GM12878 (cell line): ENCODE measurements at regions not wholly inside any gene's neighbourhood (a gene's known extent, or its start where the extent isn't known, plus 50 kb on each side); places are given as distances from the start of the nearest gene placed in this dataset.

Experiments used
- ATAC-seq: fragments of 200-7000 bp; cut with Tn5 transposase; 3 replicates; pipeline ENCODE4 v1.9.1; 2020; ENCODE audit warnings: mild to moderate bottlenecking, moderate library complexity
- BruUV-seq: library from RNA; stranded (reverse); fragments of 400-500 nt; replicated peaks from 2 replicates; lab custom pipeline; 2021; lab: Mats Ljungman, UMichigan
- CTCF ChIA-PET: fragments of 300-600 bp; sonication (Branson Sonifier 250); formaldehyde crosslinking; extraction: SDS; loops from one replicate; lab custom pipeline; 2021; ENCODE audit warnings: inconsistent platforms; lab: Yijun Ruan, JAX
- POLR2A ChIA-PET: fragments of 350-600 bp; formaldehyde crosslinking; extraction: SDS; loops from one replicate; lab custom pipeline; 2021; ENCODE audit warnings: inconsistent platforms; lab: Charles Lee
- RAD21 ChIA-PET: fragments of 300-600 bp; sonication (Branson Sonifier 250); formaldehyde crosslinking; loops from one replicate; lab custom pipeline; 2023; ENCODE audit warnings: antibody characterized with exemption; ENCODE audit not compliant: unreplicated experiment; lab: Charles Lee
- SMC1A ChIA-PET: fragments of 300-600 bp; sonication (Branson Sonifier 250); formaldehyde crosslinking; loops from one replicate; lab custom pipeline; 2023; ENCODE audit not compliant: unreplicated experiment, uncharacterized antibody; lab: Charles Lee
- DNase-seq: peaks from one replicate; pipeline ENCODE4 v3.0.0-alpha.2; 2011; ENCODE audit warnings: low read depth, low spot score
- FAIRE-seq: peaks from 3 replicates; lab custom pipeline; 2011; peaks lifted over from hg19 to GRCh38; lab: Jason Lieb, UNC
- H2AFZ ChIP-seq: 2 replicates; pipeline ENCODE4 v1.6.0; 2011; ENCODE audit warnings: low read depth, low read length, control low read depth; ENCODE audit not compliant: control insufficient read depth
- H3K27ac ChIP-seq: 2 replicates; pipeline ENCODE4 v1.5.1; 2011; ENCODE audit warnings: control low read depth; ENCODE audit not compliant: control insufficient read depth, insufficient read depth
- H3K27me3 ChIP-seq, 2 experiments: replicated peaks in 1 of 2; 2 replicates each; pipeline versions ENCODE4 v1.6.0 to v1.6.1; 2011; ENCODE audit warnings: low read length in 1 of 2; ENCODE audit not compliant: control insufficient read depth in 2 of 2, insufficient read depth in 2 of 2
- H3K36me3 ChIP-seq, 2 experiments: 2 replicates each; pipeline ENCODE4 v1.5.1; 2011; ENCODE audit warnings: low read length in 1 of 2; ENCODE audit not compliant: control insufficient read depth in 2 of 2, insufficient read depth in 2 of 2
- H3K4me1 ChIP-seq: 2 replicates; pipeline ENCODE4 v1.6.1; 2011; ENCODE audit warnings: mild to moderate bottlenecking, low read length, moderate library complexity, mixed read lengths; ENCODE audit not compliant: control insufficient read depth, insufficient read depth
- H3K4me2 ChIP-seq: 2 replicates; pipeline ENCODE4 v1.6.0; 2011; ENCODE audit warnings: control low read depth; ENCODE audit not compliant: control insufficient read depth, insufficient read depth
- H3K4me3 ChIP-seq: fragments of 200-600 bp; sonication (generic); 2 replicates; pipeline ENCODE4 v1.5.1; 2016
- H3K79me2 ChIP-seq: 2 replicates; pipeline ENCODE4 v1.6.0; 2011; ENCODE audit warnings: low read length; ENCODE audit not compliant: control insufficient read depth, insufficient read depth
- H3K9ac ChIP-seq: 2 replicates; pipeline ENCODE4 v1.8.0; 2011; ENCODE audit warnings: low read length, control low read depth, mixed read lengths; ENCODE audit not compliant: control insufficient read depth, insufficient read depth
- H3K9me3 ChIP-seq: replicated peaks from 3 replicates; pipeline ENCODE4 v1.5.1; 2011; ENCODE audit warnings: mild to moderate bottlenecking, low read length; ENCODE audit not compliant: control insufficient read depth, insufficient read depth
- H4K20me1 ChIP-seq: 2 replicates; pipeline ENCODE4 v1.6.0; 2011; ENCODE audit not compliant: control insufficient read depth, insufficient read depth
- ASH2L ChIP-seq: fragments of 300-600, 200-600 bp; sonication (generic); IDR thresholded peaks from 2 replicates; pipeline ENCODE4 v1.6.1; 2017; ENCODE audit warnings: low read depth, mild to moderate bottlenecking, borderline replicate concordance
- CBFB ChIP-seq: IDR thresholded peaks from 2 replicates; pipeline ENCODE4 v1.6.1; 2016; ENCODE audit warnings: antibody characterized with exemption, low read depth
- CHD4 ChIP-seq: fragments of 200-600 bp; sonication (generic); IDR thresholded peaks from 2 replicates; pipeline ENCODE4 v1.6.1; 2016; ENCODE audit warnings: mild to moderate bottlenecking
- EED ChIP-seq: sonication (generic); IDR thresholded peaks from 2 replicates; pipeline ENCODE4 v1.6.1; 2016; ENCODE audit warnings: antibody characterized with exemption, low read depth
- EGR1 ChIP-seq, 2 experiments: IDR thresholded peaks; 1 replicate in 1 of 2; 2 replicates in 1 of 2; pipeline ENCODE4 v1.6.1; 2011 to 2012; ENCODE audit warnings: low read depth in 2 of 2, low read length in 2 of 2, borderline replicate concordance in 1 of 2, mild to moderate bottlenecking in 1 of 2, moderate library complexity in 1 of 2
- FOXM1 ChIP-seq: IDR thresholded peaks from 2 replicates; pipeline ENCODE4 v1.6.1; 2012; ENCODE audit warnings: low read depth, mild to moderate bottlenecking, inconsistent platforms, low read length, moderate library complexity
- HDAC6 ChIP-seq: fragments of 200-600 bp; sonication (generic); IDR thresholded peaks from one replicate; pipeline ENCODE4 v1.8.0; 2017; ENCODE audit warnings: antibody characterized with exemption; ENCODE audit not compliant: unreplicated experiment
- MEF2B ChIP-seq: fragments of 450-650 bp; IDR thresholded peaks from 2 replicates; pipeline ENCODE4 v1.6.1; 2018; ENCODE audit warnings: mild to moderate bottlenecking, moderate library complexity; ENCODE audit not compliant: partially characterized antibody, poor library complexity, severe bottlenecking
- MYC ChIP-seq: IDR thresholded peaks from 2 replicates; pipeline ENCODE4 v1.6.1; 2011; ENCODE audit warnings: mild to moderate bottlenecking, low read length, moderate library complexity, inconsistent platforms; ENCODE audit not compliant: insufficient read depth, insufficient replicate concordance, insufficient read length, severe bottlenecking
- NFXL1 ChIP-seq: fragments of 450-650 bp; IDR thresholded peaks from 2 replicates; pipeline ENCODE4 v1.6.1; 2017; ENCODE audit warnings: antibody characterized with exemption, mild to moderate bottlenecking, borderline replicate concordance
- NR2F1 ChIP-seq: fragments of 450-650 bp; conservative IDR thresholded peaks from 2 replicates; pipeline ENCODE4 v1.6.1; 2017; ENCODE audit warnings: mild to moderate bottlenecking
- POLR2A ChIP-seq: IDR thresholded peaks from 2 replicates; pipeline ENCODE4 v1.6.1; 2011; ENCODE audit warnings: low read depth, mild to moderate bottlenecking, low read length
- POLR2AphosphoS5 ChIP-seq: IDR thresholded peaks from 2 replicates; pipeline ENCODE4 v1.6.1; 2011; ENCODE audit warnings: mild to moderate bottlenecking, low read length, inconsistent platforms
- RUNX3 ChIP-seq: IDR thresholded peaks from 2 replicates; pipeline ENCODE4 v1.6.1; 2012; ENCODE audit warnings: low read length, inconsistent platforms
- SIN3A ChIP-seq: IDR thresholded peaks from 2 replicates; pipeline ENCODE4 v1.6.1; 2012; ENCODE audit warnings: low read depth, low read length, improper control_type of control experiment
- SPI1 ChIP-seq: IDR thresholded peaks from 2 replicates; pipeline ENCODE4 v1.6.1; 2011; ENCODE audit warnings: low read depth, mild to moderate bottlenecking, low read length, moderate library complexity, borderline replicate concordance; ENCODE audit not compliant: insufficient read depth
- TAF1 ChIP-seq: IDR thresholded peaks from 2 replicates; pipeline ENCODE4 v1.6.1; 2011; ENCODE audit warnings: mild to moderate bottlenecking, low read depth, low read length, borderline replicate concordance
- YY1 ChIP-seq: IDR thresholded peaks from 2 replicates; pipeline ENCODE4 v1.6.1; 2011; ENCODE audit warnings: low read depth, mild to moderate bottlenecking, low read length
- WGBS: methylation state at CpG from one replicate; pipeline ENCODE4 v1.1.6; 2016; ENCODE audit warnings: low lambda C conversion rate; ENCODE audit not compliant: insufficient replicate concordance, insufficient coverage; ENCODE audit errors: missing lambda C conversion rate; 5-methylcytosine and 5-hydroxymethylcytosine counted together
- in situ Hi-C: fragments of 300-500 bp; cut with MboI; formaldehyde crosslinking; loops from 9 replicates; pipeline ENCODE4 v1.14.3; 2018; ENCODE audit warnings: mixed read lengths
- intact Hi-C: fragments of 100-400 bp; cut with micrococcal nuclease; formaldehyde crosslinking; loops from one replicate; pipeline ENCODE4 v1.14.2; 2022; ENCODE audit not compliant: unreplicated experiment
- TF ChIP-seq, protein P1 (sequence below): IDR thresholded peaks from 2 replicates; pipeline ENCODE4 v1.6.1; 2011; ENCODE audit warnings: mild to moderate bottlenecking, low read depth, low read length, moderate library complexity; ENCODE audit not compliant: insufficient replicate concordance
- TF ChIP-seq, protein P2 (sequence below): fragments of 150-350 bp; IDR thresholded peaks from 2 replicates; pipeline ENCODE4 v1.6.1; 2014; ENCODE audit warnings: mild to moderate bottlenecking, low read depth, low read length
- TF ChIP-seq, protein P3 (sequence below): IDR thresholded peaks from 2 replicates; pipeline ENCODE4 v1.6.1; 2012; ENCODE audit warnings: low read length, inconsistent platforms

DNA sequence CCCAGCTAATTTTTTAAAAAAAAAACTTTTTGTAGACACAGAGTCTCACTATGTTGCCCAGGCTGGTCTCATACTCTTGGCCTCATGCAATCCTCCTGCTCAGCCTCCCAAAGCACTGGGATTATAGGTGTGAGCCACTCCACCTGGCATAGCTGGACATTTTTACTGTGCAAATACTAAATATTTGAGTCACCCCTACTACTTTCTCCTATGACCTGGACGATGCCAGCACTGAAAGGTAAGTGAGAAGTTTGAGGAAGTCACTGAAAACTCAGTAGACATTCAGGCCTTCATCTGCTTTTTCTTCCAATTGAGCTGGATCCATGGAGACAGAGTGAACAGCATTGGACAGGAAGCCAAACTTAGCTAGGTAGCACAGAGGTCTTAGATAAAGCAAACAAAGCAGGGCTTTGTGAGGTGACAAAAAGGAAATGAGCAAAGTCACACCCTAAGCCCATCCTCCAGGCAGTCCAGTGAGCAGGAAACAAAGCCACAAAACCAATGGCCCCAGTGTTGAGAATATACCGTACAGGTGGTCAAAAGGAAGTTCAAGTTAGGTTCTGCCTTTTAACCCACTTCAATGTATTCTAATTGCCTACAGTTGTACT, 192.6 kb upstream of the RASA1 start:
- H3K79me2 ChIP-seq: no peaks in the 10 kb centered on the region
- in situ Hi-C loops (no loop called here), intact Hi-C loops (loop anchor here (1.0 to 10.0 kb wide), 4 partner anchors 28 to 272 kb away; no protein-coding TSS in a partner anchor)
- H3K27ac ChIP-seq: peak overlapping the region; percentile 76
- DNase-seq: peak; percentile 89
- peak overlapping the region; percentile 64 for H3K4me2 ChIP-seq
- peak overlapping the region; percentile 25; the same call in 1 of the 2 replicates for H3K9ac ChIP-seq
- FAIRE-seq: peak; percentile 88
- no peaks in the 10 kb centered on the region for H4K20me1 ChIP-seq
- RAD21 ChIA-PET: interaction anchor here (0.8 to 2.3 kb wide), 25 partner anchors 9 to 327 kb away, joined by 3 to 15 read pairs (median 4); no protein-coding TSS in a partner anchor
- peak; percentile 95 for ATAC-seq
- no peak overlapping the region for H3K4me3 ChIP-seq
- H3K36me3 ChIP-seq: no peaks in the 10 kb centered on the region
- 2% methylated on average over 2 of the region's 2 CpGs for WGBS
- H3K4me1 ChIP-seq: peaks cover 18% of the 10 kb centered on the region
- SMC1A ChIA-PET: interaction anchor here (0.6 to 3.4 kb wide), 33 partner anchors 9 to 325 kb away, joined by 3 to 23 read pairs (median 5); partner anchors contain the start of gene RASA1
- H3K27me3 ChIP-seq: no peaks in the 10 kb centered on the region
- POLR2A ChIA-PET: interaction anchor here (0.7 to 1.4 kb wide), 10 partner anchors 9 to 325 kb away, joined by 3 to 7 read pairs (median 3); no protein-coding TSS in a partner anchor
- CTCF ChIA-PET: interaction anchor here (0.7 to 1.9 kb wide), 14 partner anchors 18 to 325 kb away, joined by 3 to 11 read pairs (median 4); partner anchors contain the start of gene RASA1
- H3K9me3 ChIP-seq: peaks cover 4% of the 10 kb centered on the region; the same call in 2 of the 3 replicates
- H2AFZ ChIP-seq: peak overlapping the region; percentile 86
- no TSS peak for BruUV-seq
- TF ChIP-seq MYC (no peak), TAF1 (no peak), POLR2A (no peak), NFXL1 (no peak), RUNX3 (peak; percentile 97), SPI1 (0 out of 2 replicates have a peak, but pooled peaks have one; percentile 39), YY1 (peak; percentile 61; the same call in 1 of the 2 replicates), NR2F1 (0 out of 2 replicates have a peak, but pooled peaks have one; percentile 19), POLR2AphosphoS5 (no peak), EED (peak; percentile 64; the same call in 1 of the 2 replicates), EGR1 (IDR thresholded peaks at IDR 0.05; ENCODE audit: borderline replicate concordance in 1 of 2, low read depth in 2 of 2, low read length in 2 of 2) (peak in 1 of 2 experiments; percentile 43; a peak in 1 of 3 replicates), SIN3A (no peak), CHD4 (no peak), ASH2L (no peak), HDAC6 (no peak), FOXM1 (0 out of 2 replicates have a peak, but pooled peaks have one; percentile 42), CBFB (no peak), MEF2B (no peak)
- TF ChIP-seq, protein P1, sequence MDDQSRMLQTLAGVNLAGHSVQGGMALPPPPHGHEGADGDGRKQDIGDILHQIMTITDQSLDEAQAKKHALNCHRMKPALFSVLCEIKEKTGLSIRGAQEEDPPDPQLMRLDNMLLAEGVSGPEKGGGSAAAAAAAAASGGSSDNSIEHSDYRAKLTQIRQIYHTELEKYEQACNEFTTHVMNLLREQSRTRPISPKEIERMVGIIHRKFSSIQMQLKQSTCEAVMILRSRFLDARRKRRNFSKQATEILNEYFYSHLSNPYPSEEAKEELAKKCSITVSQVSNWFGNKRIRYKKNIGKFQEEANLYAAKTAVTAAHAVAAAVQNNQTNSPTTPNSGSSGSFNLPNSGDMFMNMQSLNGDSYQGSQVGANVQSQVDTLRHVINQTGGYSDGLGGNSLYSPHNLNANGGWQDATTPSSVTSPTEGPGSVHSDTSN: no peak
- TF ChIP-seq, protein P2, sequence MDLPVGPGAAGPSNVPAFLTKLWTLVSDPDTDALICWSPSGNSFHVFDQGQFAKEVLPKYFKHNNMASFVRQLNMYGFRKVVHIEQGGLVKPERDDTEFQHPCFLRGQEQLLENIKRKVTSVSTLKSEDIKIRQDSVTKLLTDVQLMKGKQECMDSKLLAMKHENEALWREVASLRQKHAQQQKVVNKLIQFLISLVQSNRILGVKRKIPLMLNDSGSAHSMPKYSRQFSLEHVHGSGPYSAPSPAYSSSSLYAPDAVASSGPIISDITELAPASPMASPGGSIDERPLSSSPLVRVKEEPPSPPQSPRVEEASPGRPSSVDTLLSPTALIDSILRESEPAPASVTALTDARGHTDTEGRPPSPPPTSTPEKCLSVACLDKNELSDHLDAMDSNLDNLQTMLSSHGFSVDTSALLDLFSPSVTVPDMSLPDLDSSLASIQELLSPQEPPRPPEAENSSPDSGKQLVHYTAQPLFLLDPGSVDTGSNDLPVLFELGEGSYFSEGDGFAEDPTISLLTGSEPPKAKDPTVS: no peak
- TF ChIP-seq, protein P3, sequence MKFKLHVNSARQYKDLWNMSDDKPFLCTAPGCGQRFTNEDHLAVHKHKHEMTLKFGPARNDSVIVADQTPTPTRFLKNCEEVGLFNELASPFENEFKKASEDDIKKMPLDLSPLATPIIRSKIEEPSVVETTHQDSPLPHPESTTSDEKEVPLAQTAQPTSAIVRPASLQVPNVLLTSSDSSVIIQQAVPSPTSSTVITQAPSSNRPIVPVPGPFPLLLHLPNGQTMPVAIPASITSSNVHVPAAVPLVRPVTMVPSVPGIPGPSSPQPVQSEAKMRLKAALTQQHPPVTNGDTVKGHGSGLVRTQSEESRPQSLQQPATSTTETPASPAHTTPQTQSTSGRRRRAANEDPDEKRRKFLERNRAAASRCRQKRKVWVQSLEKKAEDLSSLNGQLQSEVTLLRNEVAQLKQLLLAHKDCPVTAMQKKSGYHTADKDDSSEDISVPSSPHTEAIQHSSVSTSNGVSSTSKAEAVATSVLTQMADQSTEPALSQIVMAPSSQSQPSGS: peak; percentile 50; the same call in 1 of the 2 replicates
